ENCODE measurements at regions not wholly inside any gene's neighbourhood (a gene's known extent, or its start where the extent isn't known, plus 50 kb on each side); places are given as distances from the start of the nearest gene placed in this dataset.
"Not testable (repeated sequence)": the region's sequence is repeated elsewhere in the genome, so short reads cannot be mapped to it uniquely, and the experiment has no call there.

GRCh38 chr3:35849496-35849895 is 210.2 kb downstream of the ARPP21 start:
- DNase-seq = no peak

- DNase-seq = no peak
These were observed 210.6 kb downstream of the ARPP21 start for GRCh38 chr3:35849963-35850362.

GRCh38 chr3:35857004-35857403 is 217.7 kb downstream of the ARPP21 start:
- DNase-seq = no peak

GRCh38 chr3:35862057-35862456 is 222.7 kb downstream of the ARPP21 start:
- DNase-seq = no peak

GRCh38 chr3:35864871-35865270 is 225.5 kb downstream of the ARPP21 start:
- no peak for DNase-seq

- DNase-seq = no peak
These were observed 228.5 kb downstream of the ARPP21 start for GRCh38 chr3:35867791-35868190.

- no peak for DNase-seq
These were observed 231.7 kb downstream of the ARPP21 start for GRCh38 chr3:35871009-35871408.

- DNase-seq = no peak
These were observed 244.6 kb downstream of the ARPP21 start for GRCh38 chr3:35883929-35884328.

- DNase-seq = no peak
These were observed 255.4 kb downstream of the ARPP21 start for GRCh38 chr3:35894735-35895134.

GRCh38 chr3:35899245-35899644 is 259.9 kb downstream of the ARPP21 start:
- DNase-seq = no peak

- DNase-seq = no peak
These were observed 260.8 kb downstream of the ARPP21 start for GRCh38 chr3:35900079-35900478.

- peak in 2 of 5 donors; percentile 13 to 25 for DNase-seq
These were observed 269.3 kb downstream of the ARPP21 start for GRCh38 chr3:35908366-35909232.

- no peak for DNase-seq
These were observed 279.8 kb downstream of the ARPP21 start for GRCh38 chr3:35919160-35919559.

- no peak for DNase-seq
These were observed 282.4 kb downstream of the ARPP21 start for GRCh38 chr3:35921718-35922117.

GRCh38 chr3:35924070-35924469 is 284.7 kb downstream of the ARPP21 start:
- not testable (repeated sequence) for DNase-seq

- DNase-seq = no peak
These were observed 288.1 kb downstream of the ARPP21 start for GRCh38 chr3:35927441-35927840.

- no peak for DNase-seq
These were observed 289.8 kb downstream of the ARPP21 start for GRCh38 chr3:35929158-35929557.

- no peak for DNase-seq
These were observed 292.5 kb downstream of the ARPP21 start for GRCh38 chr3:35931867-35932266.

GRCh38 chr3:35932995-35933394 is 293.7 kb downstream of the ARPP21 start:
- no peak for DNase-seq

- no peak for DNase-seq
These were observed 297.2 kb downstream of the ARPP21 start for GRCh38 chr3:35936571-35936970.

- DNase-seq = no peak
These were observed 305.8 kb downstream of the ARPP21 start for GRCh38 chr3:35944926-35945710.

- no peak for DNase-seq
These were observed 307.0 kb downstream of the ARPP21 start for GRCh38 chr3:35946121-35946853.

- no peak for DNase-seq
These were observed 307.7 kb downstream of the ARPP21 start for GRCh38 chr3:35946854-35947515.

Measured in T-helper 1 cell (primary cell).